ENCODE measurements at regions not wholly inside any gene's neighbourhood (a gene's known extent, or its start where the extent isn't known, plus 50 kb on each side); places are given as distances from the start of the nearest gene placed in this dataset.
A peak's percentile ranks its signal among the peaks of the same experiment; 100 is the strongest.

GRCh38 chrX:43018031-43018430 lies 240.1 kb upstream of the PPP1R2C start:
- no peak for ATAC-seq

DNA sequence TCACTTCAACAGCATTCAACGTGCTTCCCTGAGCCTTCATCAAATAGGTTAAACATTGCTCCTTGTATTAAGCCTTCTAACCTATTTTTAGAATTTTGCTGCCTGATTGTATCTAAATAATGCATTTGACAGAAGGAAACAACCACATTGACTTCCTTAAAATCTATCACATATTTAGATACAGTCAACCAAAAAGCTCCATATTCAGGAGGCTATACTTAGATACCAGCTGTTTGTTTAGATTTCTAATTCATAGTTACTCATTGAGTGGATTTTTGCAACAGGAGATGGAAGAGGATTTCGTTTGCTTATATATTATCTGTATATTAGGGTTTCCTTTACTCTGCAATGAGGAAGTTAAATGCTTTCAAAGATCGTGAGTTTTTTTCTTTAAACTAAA lies 241.1 kb upstream of the PPP1R2C start:
- no peak for ATAC-seq

DNA sequence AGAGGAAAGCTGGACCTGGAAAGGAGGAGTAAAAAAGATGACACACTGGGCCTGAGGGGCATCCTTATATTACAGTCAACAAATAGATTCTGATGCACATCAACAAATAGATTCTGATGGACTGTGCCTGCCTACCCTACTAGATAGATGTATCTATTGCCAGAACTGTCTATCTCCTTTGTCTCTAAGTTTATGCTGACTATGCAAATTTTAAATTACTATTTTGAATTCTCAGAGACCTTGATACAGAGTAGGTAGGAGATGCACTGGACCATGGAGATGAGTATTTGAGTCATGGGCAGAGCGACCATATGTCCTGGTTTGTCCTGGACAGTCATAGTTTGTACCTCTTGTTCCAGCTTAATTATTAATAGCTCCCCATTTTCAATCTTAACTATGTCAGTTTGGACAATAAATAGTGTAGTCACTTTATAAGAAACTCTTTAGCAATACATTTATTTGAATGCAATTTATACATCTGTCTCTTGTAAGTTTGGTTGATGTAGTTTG lies 247.9 kb upstream of the PPP1R2C start:
- ATAC-seq = no peak

DNA sequence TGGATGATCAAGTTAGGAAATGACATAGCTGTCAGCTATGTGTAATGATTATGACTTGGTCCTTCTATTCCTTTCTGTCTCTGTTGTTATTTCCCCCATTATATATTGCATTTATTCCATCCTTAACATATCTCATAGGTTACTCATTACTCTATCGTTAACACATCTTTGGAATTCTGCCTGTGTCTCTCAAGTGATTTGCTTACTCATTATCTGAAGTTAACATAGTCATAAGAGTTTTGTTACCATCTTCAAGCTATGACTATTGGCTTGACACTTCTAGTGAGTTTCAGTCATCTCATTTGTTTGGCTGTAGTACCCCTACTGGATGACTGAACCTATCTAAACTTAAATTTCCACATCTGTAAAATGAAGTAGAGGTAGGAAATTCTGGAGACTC lies 286.1 kb upstream of the PPP1R2C start:
- ATAC-seq = peak in 1 of 2 donors; percentile 30

DNA sequence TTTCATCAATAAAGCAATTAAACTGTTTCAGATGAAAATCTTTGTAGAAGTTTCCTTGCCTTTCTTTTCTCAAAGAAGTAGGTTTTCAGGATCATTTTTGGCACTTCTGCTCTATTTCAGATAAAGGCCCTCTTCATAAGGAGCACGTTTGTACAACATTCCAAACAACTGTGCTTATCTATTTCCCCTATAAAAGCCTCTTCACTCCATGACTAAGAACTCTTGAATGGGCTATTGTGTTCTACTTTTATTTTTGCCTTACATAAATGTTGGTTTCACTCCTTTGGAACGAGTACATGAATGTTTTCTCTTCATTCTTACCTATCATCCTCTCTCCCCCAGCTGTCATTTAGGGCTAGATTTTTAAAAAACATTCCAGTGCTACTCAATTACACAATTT lies 288.0 kb upstream of the PPP1R2C start:
- ATAC-seq = no peak

DNA sequence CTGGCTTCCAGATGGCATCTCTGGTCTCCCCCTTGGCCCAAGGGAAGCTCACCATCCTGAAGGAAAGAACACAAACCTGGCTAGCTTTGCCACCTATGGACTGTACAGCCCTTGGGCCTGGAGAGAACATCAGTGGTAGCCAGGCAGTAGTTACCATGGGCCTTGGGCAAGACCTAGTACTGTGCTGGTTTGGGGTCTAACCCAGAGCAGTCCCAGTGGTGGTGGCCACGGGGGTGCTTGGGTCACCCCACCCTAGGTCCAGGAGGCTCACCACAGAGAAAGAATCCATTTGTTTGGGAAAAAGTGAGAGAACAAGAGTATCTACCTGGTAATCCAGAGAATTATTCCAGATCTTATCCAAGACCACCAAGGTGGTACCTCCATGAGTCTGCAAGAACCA lies 290.7 kb upstream of the PPP1R2C start:
- ATAC-seq = no peak

DNA sequence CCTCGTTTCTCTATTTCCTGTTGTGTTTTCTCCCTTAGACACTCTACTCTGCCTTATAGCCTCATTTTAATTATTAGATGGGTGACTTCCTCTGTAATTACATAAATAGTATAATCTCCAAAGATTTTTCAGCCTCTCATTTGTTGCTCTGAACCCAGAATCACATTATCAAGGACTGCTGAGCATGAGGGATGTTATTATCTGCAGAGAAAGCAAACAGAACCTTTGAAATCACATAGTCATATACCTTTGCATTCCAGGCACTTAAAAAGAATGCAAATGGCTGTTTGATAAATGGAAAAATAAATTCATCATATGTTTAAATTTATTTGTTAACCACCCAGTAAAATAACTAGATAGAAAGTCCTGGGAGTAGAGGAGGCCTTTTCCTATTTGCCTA lies 305.1 kb upstream of the PPP1R2C start:
- ATAC-seq = no peak

DNA sequence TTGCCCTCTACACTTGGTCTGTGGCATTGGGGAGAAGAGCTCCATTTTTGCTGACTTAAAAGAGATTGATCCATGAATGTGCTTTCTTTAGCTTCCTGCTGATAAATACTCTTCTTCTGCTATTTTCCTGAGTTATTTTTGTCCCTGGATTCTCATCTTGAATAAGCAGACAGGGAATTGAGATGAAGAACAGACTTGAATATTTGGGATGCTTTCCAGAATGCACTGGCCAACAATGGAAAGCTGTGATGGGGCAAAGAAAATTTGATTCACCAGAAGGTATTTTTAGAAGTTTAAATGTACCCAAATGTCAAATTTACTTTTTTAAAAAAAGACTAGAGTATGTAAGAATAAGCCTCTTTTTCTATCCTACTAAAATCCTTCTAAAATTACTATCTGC lies 309.9 kb upstream of the PPP1R2C start:
- ATAC-seq = no peak

DNA sequence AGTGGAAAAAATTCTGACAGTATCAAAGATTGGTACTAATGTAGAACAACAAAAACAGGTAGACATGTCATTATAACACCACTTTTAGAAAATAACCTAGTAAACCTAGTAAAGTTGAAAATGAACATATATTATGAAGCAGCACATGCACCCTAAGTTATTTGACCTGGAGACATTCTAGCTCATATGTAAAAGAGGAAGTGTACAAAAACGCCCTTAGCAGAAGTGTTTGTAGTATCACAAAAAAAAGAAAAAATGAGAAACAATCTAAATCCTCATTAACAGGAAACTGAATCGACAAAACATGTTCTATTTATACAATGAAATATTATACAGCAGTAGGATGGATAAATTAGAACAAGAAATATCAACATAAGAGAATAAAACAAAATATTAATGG lies 318.9 kb upstream of the PPP1R2C start:
- no peak for ATAC-seq

DNA sequence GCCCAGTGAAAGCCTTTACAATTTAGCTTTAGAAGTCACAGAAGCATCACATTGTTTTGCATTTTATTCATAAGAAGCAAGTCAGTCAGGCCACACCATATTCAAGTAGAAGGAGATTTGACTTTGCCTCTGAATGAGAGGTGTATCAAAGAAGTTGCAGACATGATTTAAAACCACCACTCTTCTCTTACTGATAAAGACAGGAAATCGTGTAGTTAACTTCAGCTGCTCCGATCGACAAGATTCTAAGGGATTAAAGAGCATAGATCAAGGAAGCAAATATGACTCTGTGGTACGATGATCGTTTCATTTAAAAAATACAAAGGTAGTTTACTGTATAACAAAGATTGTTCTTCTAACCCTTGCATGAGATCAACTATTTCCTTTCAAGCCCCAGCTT lies 328.0 kb upstream of the PPP1R2C start:
- no peak for ATAC-seq

GRCh38 chrX:43108828-43109227 lies 330.9 kb upstream of the PPP1R2C start:
- ATAC-seq = no peak

DNA sequence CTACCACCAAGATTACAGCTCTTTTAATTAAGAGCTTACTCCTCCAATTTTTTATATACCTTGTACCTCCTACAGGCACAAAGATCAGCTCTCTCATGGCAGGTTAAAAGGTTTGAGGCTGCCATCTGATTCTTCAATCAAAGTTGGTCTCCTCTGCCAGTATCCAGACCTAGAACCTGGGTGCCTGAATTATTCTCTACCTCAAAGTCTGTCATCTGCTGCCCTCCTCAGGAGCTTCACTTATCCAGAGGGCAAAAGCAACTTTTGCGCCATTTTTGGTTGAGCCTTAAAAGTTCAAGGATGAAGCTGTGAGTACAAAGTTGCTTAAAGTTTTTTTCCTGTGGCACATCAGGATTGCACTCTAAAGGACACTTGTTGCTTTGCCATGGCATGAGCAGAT lies 343.7 kb upstream of the PPP1R2C start:
- ATAC-seq = no peak

DNA sequence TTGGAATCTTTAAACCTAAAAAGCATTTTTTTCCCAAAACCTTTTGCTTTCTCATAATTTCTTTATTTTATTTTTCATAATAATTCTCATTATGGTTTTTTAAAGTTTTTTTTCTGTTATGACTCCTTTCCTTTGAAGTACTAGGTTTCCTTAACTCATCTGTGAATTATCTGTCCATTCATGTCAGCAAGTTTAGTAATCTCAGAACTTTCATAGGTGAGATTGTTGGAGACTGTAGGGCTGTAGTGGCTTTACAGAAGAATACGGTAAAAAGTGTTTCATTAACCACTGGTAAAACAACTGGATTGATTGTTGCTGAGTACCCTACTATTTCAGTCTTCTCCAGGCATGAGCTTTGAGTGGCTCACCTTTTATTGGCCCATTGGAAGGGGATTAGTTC lies 361.7 kb upstream of the PPP1R2C start:
- peak in 1 of 2 donors; percentile 74 for ATAC-seq

DNA sequence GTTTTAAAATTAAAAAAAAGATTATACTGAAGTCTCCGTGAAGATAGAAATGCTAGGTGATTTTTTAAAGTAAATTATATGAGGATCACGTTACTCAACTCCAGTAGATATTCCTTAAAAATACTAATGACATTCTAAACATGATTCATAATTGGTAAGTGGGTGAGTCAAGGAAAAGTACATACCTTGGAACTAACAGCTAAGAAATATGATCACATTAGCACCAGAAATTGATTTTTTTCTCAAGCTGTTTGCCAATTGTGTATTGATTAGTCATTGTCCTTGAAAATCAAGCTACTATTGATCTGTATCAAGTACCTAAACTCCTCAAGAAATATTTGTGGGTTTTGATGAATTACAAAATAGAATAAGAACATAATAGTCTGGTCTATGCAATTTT lies 362.6 kb upstream of the PPP1R2C start:
- ATAC-seq = no peak

DNA sequence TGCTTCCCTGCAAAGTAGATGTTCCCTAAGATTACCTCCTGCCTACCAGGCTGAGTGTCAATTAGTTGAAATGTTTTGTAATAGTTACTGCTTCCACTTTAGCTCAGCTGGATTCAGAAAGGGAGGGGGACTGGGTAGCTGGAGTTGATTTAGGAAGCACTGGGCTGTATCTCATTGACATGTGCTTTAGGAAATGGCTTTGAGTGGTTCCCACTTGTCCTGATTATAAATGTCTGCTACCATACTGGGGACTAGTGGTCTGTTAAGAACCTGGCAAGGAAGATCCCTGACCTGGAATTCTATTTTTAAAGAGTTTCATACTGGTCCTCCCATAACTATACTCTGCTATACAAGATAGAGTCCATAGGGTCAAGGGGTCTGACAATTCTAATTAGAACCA lies 363.9 kb upstream of the PPP1R2C start:
- ATAC-seq = no peak

DNA sequence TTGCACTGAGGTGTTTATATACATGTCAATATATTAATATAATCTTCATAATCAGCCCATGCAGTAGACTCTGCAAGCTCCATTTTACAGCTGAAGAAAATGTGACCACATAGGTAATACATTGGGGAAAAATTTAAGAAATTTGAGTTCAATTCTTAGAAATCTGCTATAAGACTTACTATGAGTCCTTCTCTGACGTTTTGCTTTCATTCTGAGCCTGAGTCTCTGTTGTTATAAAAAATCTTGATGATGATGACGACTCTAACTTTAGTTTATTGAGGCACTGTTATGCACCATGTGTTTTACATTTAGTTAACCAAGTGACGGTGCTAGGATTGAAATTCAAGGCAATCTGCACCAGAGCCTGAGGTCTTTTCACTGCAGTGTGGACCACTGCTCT lies 370.3 kb upstream of the PPP1R2C start:
- ATAC-seq = peak; percentile 53 to 85

DNA sequence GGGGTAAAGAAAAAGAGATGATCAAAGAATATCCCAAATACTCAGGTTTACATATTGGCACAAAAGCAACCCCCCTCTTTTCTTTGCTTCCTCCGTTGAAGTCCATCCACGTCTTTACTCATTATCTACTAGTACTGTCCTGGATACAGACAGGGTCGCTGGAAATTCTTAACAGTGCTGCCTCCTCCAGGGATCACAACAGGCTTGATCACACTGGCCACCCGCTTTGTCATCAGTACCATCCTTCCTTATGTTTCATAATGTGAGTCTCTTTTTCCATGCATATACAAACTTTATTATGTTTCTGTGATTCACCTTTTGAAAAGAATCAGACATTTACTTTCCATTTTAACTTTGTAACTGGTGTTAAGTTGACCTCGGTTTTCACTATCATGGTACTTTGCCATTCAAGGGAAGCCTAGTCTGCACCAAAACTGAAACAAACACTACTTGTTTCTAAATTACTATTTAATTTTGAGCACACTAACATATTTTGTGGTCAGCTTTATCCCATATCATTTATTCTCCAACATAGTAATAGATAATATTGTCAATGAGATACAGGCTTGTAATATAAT lies 387.5 kb upstream of the PPP1R2C start:
- peak; percentile 80 to 90 for ATAC-seq

DNA sequence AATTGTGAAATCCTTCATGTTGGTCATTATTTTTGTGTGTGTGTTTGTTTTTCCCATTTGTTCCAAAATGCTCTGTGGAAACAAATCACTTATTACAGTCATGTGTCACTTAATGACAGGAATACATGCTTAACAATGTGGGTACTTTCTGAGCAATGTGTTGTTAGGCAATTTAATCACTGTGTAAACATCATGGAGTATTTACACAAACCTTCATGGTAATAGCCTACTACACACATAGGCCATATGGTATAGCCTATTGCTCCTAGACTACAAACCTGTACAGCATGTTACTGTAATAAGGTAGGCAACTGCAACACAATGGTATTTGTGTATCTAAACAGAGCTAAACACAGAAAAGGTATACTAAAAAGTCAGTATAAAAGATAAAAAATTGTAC lies 388.9 kb upstream of the PPP1R2C start:
- no peak for ATAC-seq

GRCh38 chrX:43175434-43175833 lies 397.5 kb upstream of the PPP1R2C start:
- ATAC-seq = no peak

GRCh38 chrX:43176686-43177085 lies 398.7 kb upstream of the PPP1R2C start:
- no peak for ATAC-seq

GRCh38 chrX:43188296-43188695 lies 410.3 kb upstream of the PPP1R2C start:
- no peak for ATAC-seq

DNA sequence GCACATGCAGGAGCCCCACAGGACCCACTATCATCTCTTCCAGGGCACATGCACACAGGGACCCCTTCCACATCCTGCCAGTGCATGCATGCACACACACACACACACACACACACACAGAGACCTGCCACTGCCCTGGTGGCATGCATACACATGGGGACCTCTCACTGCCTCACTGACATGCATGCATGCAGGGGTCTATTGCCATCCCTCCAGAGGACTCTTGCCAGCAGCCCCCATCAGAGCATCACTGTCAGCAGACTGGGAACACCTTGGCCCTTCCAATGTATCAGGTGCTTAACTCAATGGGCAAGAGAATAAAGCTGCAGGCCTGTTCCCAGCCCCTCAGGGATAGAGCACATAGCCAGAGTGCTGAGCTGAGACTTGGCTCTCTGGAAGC lies 433.6 kb upstream of the PPP1R2C start:
- no peak for ATAC-seq

DNA sequence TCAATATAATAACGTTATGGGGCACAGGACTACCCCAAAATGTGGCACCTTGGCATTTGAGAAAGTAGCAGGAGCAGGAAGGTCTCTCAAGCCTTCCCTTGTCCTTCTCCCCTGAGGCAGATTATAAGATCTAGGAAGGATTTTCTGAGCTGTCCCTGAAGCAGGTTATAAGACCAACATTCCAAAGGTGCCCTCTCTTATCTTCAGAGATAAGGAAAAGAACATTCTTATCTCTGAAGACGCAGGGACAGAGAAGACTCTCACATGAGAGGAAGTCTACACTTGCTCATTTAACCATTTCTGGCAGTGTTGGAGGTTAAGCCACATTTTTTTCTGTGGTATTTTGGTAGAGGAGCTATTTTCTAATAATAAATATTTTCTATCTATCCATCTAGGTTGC lies 437.9 kb upstream of the MAOA start:
- no peak for ATAC-seq

DNA sequence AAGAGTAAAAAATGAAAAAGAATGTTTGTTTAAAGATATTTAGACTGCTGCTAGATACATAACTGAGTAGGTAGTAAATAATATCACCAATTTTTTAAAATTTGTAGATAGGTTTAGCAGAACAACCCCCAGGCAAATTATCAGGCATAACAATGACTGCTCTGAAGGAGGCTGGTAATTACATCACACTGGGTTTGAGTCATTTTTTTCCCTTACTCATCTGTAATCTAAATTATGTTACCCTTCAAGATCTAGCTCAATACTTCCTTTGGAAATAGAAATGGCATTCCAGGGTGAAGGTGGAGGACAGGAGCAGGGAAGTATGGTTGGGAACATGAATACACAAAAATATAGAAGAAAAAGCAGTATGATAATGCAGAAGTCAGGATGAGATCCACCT lies 431.6 kb upstream of the MAOA start:
- ATAC-seq = no peak

- no peak for ATAC-seq
Measured at GRCh38 chrX:43225626-43226328, 430.3 kb upstream of the MAOA start.
